Skeletal muscle tissue (tissue), 3 donors: ENCODE measurements at regions not wholly inside any gene's neighbourhood (a gene's known extent, or its start where the extent isn't known, plus 50 kb on each side); places are given as distances from the start of the nearest gene placed in this dataset.

Source experiments
- H3K27ac ChIP-seq: one replicate; pipeline ENCODE4 v1.7.0; 2013; ENCODE audit warnings: mild to moderate bottlenecking, low read depth, low read length, inconsistent platforms
- H3K27me3 ChIP-seq, 3 donors: one replicate each; pipeline ENCODE4 v1.7.0; 2013; ENCODE audit warnings: low read length in 3 of 3; ENCODE audit not compliant: control insufficient read depth in 3 of 3, insufficient read depth in 3 of 3
- H3K36me3 ChIP-seq, 3 donors: one replicate each; pipeline ENCODE4 v1.7.0; 2013; ENCODE audit warnings: low read length in 3 of 3; ENCODE audit not compliant: control insufficient read depth in 3 of 3, insufficient read depth in 3 of 3
- H3K4me1 ChIP-seq, 3 donors: one replicate each; pipeline ENCODE4 v1.7.0; 2013; ENCODE audit warnings: low read length in 3 of 3, mild to moderate bottlenecking in 3 of 3; ENCODE audit not compliant: control insufficient read depth in 3 of 3, insufficient read depth in 3 of 3
- H3K4me3 ChIP-seq, 3 donors: one replicate each; pipeline ENCODE4 v1.7.0; 2013; ENCODE audit warnings: low read length in 3 of 3
- H3K9ac ChIP-seq, 3 donors: one replicate each; pipeline ENCODE4 v1.7.0; 2013; ENCODE audit warnings: low read length in 3 of 3, mild to moderate bottlenecking in 3 of 3, moderate library complexity in 2 of 3, low read depth in 1 of 3
- H3K9me3 ChIP-seq, 3 donors: one replicate each; pipeline ENCODE4 v1.7.0; 2013; ENCODE audit warnings: low read length in 3 of 3; ENCODE audit not compliant: control insufficient read depth in 3 of 3
- donor health status: Osteomylitis.

DNA sequence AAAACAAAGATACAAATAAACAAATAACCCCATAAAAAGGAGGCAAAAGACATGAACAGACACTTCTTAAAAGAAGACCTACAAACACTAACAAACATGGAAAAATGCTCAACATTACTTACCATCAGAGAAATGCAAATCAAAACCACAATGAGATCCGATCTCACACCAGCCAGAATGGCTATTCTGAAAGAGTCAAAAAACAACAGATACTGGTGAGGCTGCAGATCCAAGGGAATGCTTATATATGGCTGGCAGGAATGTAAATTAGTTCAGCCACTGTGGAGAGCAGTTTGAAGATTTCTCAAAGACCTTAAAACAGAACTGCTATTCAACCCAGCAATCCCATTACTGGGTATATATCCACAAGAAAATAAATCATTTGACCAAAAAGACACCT, 80.4 kb upstream of the NRP1 start:
- H3K9me3 ChIP-seq: no peaks in the 10 kb centered on the region
- no peaks in the 10 kb centered on the region for H3K36me3 ChIP-seq
- H3K4me3 ChIP-seq: no peak overlapping the region
- H3K27ac ChIP-seq: no peak overlapping the region
- no peak overlapping the region for H3K9ac ChIP-seq
- no peaks in the 10 kb centered on the region for H3K27me3 ChIP-seq
- peaks cover 0 to 3% (median 0%) of the 10 kb centered on the region in 3 donors for H3K4me1 ChIP-seq

DNA sequence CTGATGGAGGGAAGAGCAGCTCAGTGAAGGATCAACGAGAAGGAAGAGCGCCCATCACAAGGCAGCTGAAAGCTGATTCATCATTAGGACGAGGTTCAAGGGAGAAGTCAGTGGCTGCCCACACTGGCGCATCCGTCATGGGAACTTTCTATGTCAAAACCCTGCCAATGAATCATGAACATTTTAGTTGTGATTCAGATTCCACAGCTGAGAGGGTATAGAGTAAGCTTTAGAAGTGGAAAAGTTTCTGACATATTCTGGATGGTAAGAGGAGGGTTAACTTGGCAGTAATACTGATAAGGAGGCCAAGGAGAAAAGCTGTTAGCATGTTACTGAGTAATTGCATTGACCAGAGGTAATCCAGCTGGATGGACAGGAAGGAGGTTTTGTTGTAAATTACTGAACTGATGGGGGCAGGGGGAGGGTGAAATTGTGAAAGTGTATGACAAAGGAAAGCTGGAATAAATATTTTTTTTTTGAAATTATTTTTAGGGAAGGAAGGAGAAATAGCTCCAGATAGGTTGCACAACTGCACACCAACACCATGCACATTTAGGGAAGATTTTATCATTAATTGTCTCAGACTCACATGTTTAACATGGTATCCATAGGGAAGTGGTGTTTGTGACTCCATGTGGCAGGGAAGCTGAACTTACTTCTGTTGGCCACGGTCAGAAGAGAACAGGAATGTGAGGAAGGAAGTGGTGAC, 78.3 kb upstream of the NRP1 start:
- H3K4me1 ChIP-seq: peaks cover 0 to 3% (median 0%) of the 10 kb centered on the region in 3 donors
- H3K36me3 ChIP-seq: no peaks in the 10 kb centered on the region
- H3K27ac ChIP-seq: no peak overlapping the region
- no peaks in the 10 kb centered on the region for H3K9me3 ChIP-seq
- no peak overlapping the region for H3K9ac ChIP-seq
- H3K27me3 ChIP-seq: no peaks in the 10 kb centered on the region
- no peak overlapping the region for H3K4me3 ChIP-seq

DNA sequence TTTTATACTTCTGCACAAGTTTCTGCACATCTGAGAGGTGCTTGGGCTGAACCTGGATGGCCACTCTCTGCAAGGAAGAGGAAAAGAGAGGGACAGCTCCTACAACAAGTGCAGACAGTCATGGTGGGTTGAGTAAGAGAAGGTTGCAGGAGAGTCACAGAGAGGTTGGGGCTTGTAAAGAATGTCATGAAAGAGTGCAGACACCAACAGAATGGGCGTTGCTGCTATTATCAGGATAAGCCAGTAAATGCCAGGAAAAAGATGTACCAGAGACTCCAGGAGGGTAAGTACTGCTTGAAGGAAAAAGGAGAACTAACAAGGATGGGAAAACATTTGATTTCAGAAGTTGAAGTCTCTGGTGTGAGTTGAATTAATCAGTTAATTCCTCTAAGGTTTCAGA, 77.8 kb upstream of the NRP1 start:
- H3K9ac ChIP-seq: no peak overlapping the region
- no peaks in the 10 kb centered on the region for H3K27me3 ChIP-seq
- no peaks in the 10 kb centered on the region for H3K9me3 ChIP-seq
- H3K36me3 ChIP-seq: no peaks in the 10 kb centered on the region
- no peak overlapping the region for H3K4me3 ChIP-seq
- no peak overlapping the region for H3K27ac ChIP-seq
- peaks cover 0 to 3% (median 0%) of the 10 kb centered on the region in 3 donors for H3K4me1 ChIP-seq

DNA sequence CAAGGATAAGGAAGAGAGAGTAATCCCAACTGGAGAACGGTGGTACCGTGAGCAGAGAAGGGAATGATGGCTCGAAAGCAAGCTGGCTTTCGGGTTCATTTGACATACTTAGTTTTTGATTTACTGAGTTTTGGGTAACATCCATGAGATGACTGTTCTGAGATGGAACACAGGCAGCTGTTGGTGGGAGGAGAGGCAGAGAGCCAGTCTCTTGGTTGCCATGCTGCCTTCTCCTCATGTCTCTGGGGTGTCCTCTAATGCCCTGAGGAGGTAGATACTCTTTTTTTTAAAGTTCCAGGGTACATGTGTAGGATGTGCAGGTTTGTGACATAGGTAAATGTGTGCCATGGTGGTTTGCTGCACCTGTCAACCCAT, 76.4 kb upstream of the NRP1 start:
- H3K9ac ChIP-seq: no peak overlapping the region
- H3K9me3 ChIP-seq: no peaks in the 10 kb centered on the region
- no peaks in the 10 kb centered on the region for H3K27me3 ChIP-seq
- no peaks in the 10 kb centered on the region for H3K4me1 ChIP-seq
- no peak overlapping the region for H3K4me3 ChIP-seq
- no peaks in the 10 kb centered on the region for H3K36me3 ChIP-seq
- H3K27ac ChIP-seq: no peak overlapping the region

DNA sequence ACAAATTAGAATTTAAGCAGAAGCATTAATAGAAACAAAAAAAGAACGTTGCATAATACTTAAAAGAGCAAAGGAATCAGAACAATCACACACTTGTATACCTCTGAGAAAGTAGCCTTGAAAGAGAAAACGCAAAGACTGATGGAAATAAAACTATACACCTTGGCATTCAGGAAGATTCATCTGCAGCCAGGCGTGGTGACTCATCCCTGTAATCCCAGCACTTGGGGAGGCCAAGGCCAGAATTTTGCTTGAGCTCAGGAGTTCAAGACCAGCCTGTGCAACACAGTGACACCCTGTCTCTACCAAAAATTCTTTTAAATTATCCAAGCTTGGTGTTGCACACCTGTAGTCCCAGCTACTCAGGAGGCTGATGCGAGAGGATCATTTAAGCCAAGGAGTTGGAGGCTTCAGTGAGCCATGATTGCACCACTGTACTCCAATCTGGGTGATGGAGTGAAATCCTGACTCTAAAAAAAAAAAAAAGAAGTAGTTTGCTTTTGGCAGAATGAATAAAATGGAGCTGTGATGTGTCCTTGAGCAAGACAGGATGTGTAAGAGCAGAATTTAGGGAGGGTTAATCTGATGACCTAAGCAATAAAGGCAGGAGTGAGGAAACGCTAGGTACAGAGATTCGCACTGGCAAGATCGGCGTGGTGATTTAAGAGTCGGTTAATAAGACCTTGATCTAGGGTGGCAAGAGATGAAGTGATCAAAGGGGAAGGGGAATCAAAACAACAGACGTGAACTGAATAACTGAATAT, 75.8 kb upstream of the NRP1 start:
- Histone ChIP-seq H3K9me3 (no peaks in the 10 kb centered on the region), H3K9ac (no peak overlapping the region), H3K36me3 (no peaks in the 10 kb centered on the region), H3K27ac (no peak overlapping the region), H3K4me1 (no peaks in the 10 kb centered on the region), H3K27me3 (no peaks in the 10 kb centered on the region), H3K4me3 (no peak overlapping the region)

DNA sequence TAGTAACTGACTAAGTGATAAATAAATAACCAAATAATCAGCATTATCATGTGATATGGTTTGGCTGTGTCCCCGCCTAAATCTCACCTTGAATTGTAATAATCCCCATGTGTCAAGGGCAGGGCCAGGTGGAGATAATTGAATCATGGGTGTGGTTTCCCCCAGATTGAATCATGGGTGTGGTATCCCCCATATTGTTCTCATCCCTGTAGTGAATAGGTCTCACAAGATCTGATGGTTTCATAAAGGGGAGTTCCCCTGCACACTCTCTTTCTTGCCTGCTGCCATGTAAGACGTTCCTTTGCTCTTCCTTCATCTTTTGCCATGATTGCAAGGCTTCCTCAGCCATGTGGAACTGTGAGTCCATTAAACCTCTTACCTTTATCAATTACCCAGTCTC, 72.1 kb upstream of the NRP1 start:
- Histone ChIP-seq H3K4me1 (no peaks in the 10 kb centered on the region), H3K4me3 (no peak overlapping the region), H3K9ac (no peak overlapping the region), H3K9me3 (no peaks in the 10 kb centered on the region), H3K27me3 (no peaks in the 10 kb centered on the region), H3K27ac (no peak overlapping the region), H3K36me3 (no peaks in the 10 kb centered on the region)

DNA sequence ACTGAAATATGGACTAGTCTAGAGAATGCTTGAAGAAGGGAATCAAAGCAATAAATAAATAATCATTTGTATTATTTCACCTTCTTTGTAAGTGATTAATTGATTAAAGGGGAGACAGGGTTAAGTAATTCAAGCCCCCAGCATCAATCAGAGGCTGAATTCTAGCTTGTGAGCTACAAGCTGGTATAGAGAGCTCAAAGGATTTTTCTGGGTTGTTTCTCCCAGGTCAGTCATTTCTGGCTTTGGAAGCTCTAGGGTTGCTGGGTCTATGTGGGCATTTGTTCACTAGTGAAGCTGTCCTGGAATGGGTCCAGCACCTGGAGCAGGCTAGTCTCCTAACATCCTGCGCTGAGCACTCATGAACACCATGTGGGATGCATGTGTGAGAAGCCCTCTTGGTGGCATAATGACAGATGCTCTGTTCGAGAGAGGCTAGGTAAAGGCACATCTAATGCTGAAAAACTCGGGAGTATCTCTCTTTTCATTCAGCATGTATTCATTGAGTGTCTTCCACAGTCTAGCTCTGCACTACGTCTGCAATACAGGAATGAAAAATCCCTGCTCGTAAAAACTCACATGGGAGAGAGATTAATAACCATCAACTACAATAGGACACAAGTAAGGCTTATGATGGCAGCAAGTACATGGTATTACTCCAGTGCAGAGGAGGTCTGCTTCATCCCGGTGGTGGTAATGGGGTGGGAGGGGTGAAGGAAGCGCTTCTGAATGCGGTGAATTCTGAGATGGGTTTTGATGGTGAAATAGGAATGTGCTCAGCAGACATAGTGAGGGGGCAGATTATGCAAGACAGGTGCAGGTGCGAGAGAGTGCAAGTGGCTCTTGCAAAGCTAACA, 68.0 kb upstream of the NRP1 start:
- Histone ChIP-seq H3K36me3 (no peaks in the 10 kb centered on the region), H3K27ac (no peak overlapping the region), H3K9ac (no peak overlapping the region), H3K9me3 (no peaks in the 10 kb centered on the region), H3K4me1 (no peaks in the 10 kb centered on the region), H3K4me3 (no peak overlapping the region), H3K27me3 (no peaks in the 10 kb centered on the region)

DNA sequence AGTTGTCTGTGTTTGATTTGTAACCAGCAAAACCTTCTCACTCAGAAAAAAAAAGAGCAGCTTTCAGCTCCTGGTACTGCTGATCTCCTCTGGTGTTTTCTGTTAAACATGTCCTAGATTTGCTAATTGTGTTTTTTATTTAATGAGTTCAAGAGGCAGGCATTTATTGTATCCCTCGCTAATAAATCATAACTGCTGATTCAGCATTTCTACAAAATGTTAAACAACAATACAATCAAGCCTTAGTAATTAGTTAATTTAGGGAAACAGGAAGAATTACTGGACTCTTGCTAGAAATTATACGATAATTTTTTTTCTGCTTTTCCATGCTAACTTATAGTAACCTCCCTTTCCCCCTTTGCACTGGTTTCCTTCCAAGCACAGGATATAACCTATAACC, 66.8 kb upstream of the NRP1 start:
- H3K9me3 ChIP-seq: peaks cover 4 to 8% (median 6%) of the 10 kb centered on the region in 3 donors
- H3K9ac ChIP-seq: no peak overlapping the region
- H3K27me3 ChIP-seq: no peaks in the 10 kb centered on the region
- H3K4me1 ChIP-seq: no peaks in the 10 kb centered on the region
- H3K4me3 ChIP-seq: no peak overlapping the region
- H3K36me3 ChIP-seq: no peaks in the 10 kb centered on the region
- H3K27ac ChIP-seq: no peak overlapping the region

DNA sequence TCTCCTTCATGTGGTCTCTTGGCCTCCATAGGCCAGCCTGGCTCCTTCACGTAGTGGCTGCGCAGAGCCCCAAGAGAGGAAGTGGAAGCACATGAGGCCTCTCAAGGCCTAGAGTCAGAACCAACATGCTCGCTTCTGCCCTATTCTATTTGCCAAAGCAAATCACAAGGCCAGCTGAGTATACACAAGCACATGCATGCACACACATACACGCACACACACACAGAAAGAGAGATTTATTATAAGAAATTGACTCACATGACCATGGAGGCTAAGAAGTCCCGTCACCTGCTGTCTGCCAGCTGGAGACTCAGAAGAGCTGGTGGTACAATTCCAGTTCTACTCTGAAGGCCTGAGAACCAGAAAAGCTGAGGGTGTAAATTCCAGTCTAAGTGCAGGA, 64.3 kb upstream of the NRP1 start:
- H3K4me3 ChIP-seq: no peak overlapping the region
- H3K27me3 ChIP-seq: no peaks in the 10 kb centered on the region
- no peak overlapping the region for H3K9ac ChIP-seq
- peaks cover 4 to 10% (median 6%) of the 10 kb centered on the region in 3 donors for H3K9me3 ChIP-seq
- H3K4me1 ChIP-seq: no peaks in the 10 kb centered on the region
- no peak overlapping the region for H3K27ac ChIP-seq
- H3K36me3 ChIP-seq: no peaks in the 10 kb centered on the region

DNA sequence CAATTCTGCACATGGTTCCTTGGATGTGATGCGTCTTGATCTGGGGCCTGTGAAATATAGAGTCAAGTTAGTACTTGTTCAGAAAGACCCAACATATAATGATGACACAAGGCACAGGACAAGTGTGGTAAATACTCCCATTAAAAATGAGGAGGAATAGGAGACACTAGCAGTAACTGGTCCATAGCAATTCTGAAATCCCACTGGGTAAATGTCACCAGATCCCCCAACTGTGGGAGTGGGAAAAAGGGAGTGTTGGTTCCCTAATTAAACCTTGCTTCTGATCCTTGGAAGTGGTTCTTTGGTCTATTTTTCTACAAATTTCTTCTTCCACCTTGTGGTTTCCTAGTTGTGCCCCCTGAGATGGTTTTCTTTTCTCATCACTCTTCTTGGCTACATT, 62.5 kb upstream of the NRP1 start:
- Histone ChIP-seq H3K36me3 (no peaks in the 10 kb centered on the region), H3K4me3 (no peak overlapping the region), H3K4me1 (no peaks in the 10 kb centered on the region), H3K9me3 (peaks cover 4 to 10% (median 6%) of the 10 kb centered on the region in 3 donors), H3K9ac (no peak overlapping the region), H3K27ac (no peak overlapping the region), H3K27me3 (peaks cover 0 to 3% (median 0%) of the 10 kb centered on the region in 3 donors)
